HG03139 (cell line): ENCODE measurements at regions not wholly inside any gene's neighbourhood (a gene's known extent, or its start where the extent isn't known, plus 50 kb on each side); places are given as distances from the start of the nearest gene placed in this dataset.
A peak's percentile ranks its signal among the peaks of the same experiment; 100 is the strongest.
"Not testable (repeated sequence)": the region's sequence is repeated elsewhere in the genome, so short reads cannot be mapped to it uniquely, and the experiment has no call there.

ENCODE experiments used
- ATAC-seq: cut with Tn5 transposase; IDR thresholded peaks from one replicate; pipeline ENCODE4 v1.9.1; 2021; ENCODE audit not compliant: unreplicated experiment

GRCh38 chr2:138066139-138066806 lies 102.0 kb downstream of the HNMT start:
- ATAC-seq: no peak

- ATAC-seq: no peak
Measured at GRCh38 chr2:138066841-138067240, 102.6 kb downstream of the HNMT start.

- ATAC-seq: not testable (repeated sequence)
Measured at GRCh38 chr2:138068669-138069068, 104.4 kb downstream of the HNMT start.

- not testable (repeated sequence) for ATAC-seq
Measured at GRCh38 chr2:138071042-138071719, 106.9 kb downstream of the HNMT start.

- ATAC-seq: no peak
Measured at GRCh38 chr2:138071720-138072719, 107.7 kb downstream of the HNMT start.

GRCh38 chr2:138078153-138078552 lies 113.9 kb downstream of the HNMT start:
- ATAC-seq: no peak

GRCh38 chr2:138079976-138080375 lies 115.7 kb downstream of the HNMT start:
- no peak for ATAC-seq

GRCh38 chr2:138081225-138082073 lies 117.2 kb downstream of the HNMT start:
- no peak for ATAC-seq

- ATAC-seq: no peak
Measured at GRCh38 chr2:138084206-138084605, 119.9 kb downstream of the HNMT start.

- not testable (repeated sequence) for ATAC-seq
Measured at GRCh38 chr2:138085441-138085840, 121.2 kb downstream of the HNMT start.

GRCh38 chr2:138086576-138086975 lies 122.3 kb downstream of the HNMT start:
- ATAC-seq: no peak

GRCh38 chr2:138087751-138088593 lies 123.7 kb downstream of the HNMT start:
- ATAC-seq: no peak

GRCh38 chr2:138090330-138090729 lies 126.1 kb downstream of the HNMT start:
- ATAC-seq: peak; percentile 82

- no peak for ATAC-seq
Measured at GRCh38 chr2:138093455-138093854, 129.2 kb downstream of the HNMT start.

GRCh38 chr2:138094031-138094430 lies 129.8 kb downstream of the HNMT start:
- ATAC-seq: no peak

- ATAC-seq: no peak
Measured at GRCh38 chr2:138095336-138095735, 131.1 kb downstream of the HNMT start.

- ATAC-seq: not testable (repeated sequence)
Measured at GRCh38 chr2:138099288-138099687, 135.0 kb downstream of the HNMT start.

- no peak for ATAC-seq
Measured at GRCh38 chr2:138101718-138102117, 137.4 kb downstream of the HNMT start.

- no peak for ATAC-seq
Measured at GRCh38 chr2:138102664-138103063, 138.4 kb downstream of the HNMT start.

GRCh38 chr2:138103156-138103555 lies 138.9 kb downstream of the HNMT start:
- ATAC-seq: no peak
